HG02623 (cell line): ENCODE measurements at regions not wholly inside any gene's neighbourhood (a gene's known extent, or its start where the extent isn't known, plus 50 kb on each side); places are given as distances from the start of the nearest gene placed in this dataset.
"Not testable (repeated sequence)": the region's sequence is repeated elsewhere in the genome, so short reads cannot be mapped to it uniquely, and the experiment has no call there.

Experiments used
- ATAC-seq: cut with Tn5 transposase; IDR thresholded peaks from one replicate; pipeline ENCODE4 v1.9.1; 2021; ENCODE audit warnings: moderate library complexity; ENCODE audit not compliant: unreplicated experiment

DNA sequence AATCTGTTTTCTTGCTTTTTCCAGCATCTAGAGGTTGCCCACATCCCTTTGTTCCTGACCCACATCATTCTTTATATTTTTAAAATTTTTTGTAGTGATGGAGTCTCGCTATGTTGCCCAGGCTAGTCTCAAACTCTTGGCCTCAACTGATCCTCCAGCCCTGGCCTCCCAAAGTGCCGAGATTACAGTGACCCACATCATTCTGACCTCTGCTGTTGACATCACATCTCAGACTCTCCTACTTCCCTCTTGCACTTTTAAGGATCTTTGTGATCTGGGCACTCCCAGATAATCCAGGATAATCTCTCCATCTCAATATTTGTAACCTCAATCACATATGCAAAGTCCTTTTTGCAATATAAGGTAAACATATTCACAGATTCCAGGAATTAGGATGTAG is 266.6 kb downstream of the MEX3B start:
- ATAC-seq, result no peak

DNA sequence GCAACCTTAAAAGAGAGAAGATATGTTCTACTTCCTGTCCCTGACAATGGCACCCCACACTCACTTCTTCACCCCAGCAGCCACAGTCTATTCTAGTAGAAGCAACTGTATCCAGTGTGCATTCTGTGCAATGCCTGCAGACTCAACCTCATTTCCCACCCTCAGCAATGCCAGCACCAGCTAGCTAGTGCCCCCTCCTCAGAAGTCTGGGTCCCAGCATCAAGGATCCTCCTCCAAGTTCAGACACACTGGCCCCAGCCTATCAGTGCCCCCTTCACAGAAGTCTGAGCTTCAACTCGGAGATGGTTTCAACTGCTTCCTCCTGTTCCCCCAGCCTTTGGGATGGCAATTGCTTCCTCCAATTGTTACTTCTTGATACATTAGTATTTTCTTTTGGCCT is 268.3 kb downstream of the MEX3B start:
- no peak for ATAC-seq

DNA sequence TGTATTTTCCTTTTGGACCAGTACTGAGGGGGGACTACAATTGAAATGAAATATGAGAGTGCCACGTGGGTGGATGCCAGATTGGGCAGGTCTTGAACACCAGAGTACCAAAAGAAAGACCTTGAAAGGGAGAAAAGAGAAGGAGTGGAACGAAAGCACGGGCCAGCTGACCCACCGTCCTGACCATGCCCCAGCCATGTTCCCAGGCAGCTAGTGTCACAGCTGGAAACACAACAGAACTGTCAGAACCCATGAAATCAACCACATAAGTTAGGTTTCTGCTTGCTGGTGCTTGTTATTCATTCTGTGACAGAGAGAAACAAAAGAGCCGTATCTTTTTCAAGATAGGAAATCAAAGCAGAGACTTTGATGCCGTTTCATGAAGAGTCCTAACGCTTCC is 268.8 kb downstream of the MEX3B start:
- no peak for ATAC-seq

DNA sequence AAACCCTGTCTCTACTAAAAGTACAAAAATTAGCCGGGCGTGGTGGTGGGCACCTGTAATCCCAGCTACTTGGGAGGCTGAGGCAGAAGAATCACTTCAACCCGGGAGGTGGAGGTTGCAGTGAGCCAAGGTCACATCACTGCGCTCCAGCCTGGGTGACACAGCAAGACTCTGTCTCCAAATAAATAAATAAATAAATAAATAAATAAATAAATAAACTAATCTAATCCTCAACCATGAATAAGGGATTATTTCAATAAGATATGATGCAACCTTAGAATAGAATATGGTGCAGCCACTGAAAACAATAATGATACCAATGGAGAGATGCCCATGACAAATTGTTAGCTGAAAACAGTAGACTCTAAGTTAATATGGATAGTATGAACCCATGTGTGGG is 270.0 kb downstream of the MEX3B start:
- not testable (repeated sequence) for ATAC-seq

DNA sequence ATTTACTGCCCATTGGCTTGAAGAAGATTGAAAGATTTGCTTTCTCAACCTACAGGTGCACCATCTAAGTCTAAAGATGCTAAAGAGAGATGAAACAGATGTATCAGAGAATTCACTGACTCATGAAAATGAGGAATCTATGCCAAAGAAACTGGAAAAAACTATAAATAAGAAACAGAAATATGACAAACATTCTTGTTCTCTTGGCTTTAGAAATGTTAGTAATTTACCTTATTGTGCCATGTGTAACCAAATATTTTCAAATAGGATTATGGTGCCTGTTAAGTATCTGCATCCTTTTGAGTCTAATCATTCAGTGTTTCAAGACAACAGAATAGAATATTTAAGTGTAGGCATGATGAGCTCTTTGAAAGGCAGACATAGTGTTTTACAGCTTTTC is 271.5 kb downstream of the MEX3B start:
- ATAC-seq, result no peak

DNA sequence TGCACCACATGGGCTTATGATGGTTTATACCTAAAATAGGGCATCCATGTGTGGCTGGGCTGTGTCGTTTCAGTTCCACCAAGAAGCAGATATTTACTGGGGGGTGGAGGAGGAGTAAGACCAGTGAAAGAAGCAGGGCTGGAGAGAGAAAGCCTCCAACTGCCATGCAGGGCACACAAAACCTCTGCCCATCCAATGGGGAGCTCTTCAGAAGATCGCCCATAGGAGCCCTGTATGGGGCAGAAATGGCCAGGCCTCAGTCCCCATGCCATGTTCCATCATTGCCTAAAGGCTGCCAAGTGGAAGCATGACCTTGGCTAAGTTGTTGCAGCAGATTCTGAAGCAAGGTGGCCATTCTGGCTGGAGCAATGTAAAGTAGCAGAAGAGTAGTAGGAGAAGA is 277.0 kb downstream of the MEX3B start:
- no peak for ATAC-seq

DNA sequence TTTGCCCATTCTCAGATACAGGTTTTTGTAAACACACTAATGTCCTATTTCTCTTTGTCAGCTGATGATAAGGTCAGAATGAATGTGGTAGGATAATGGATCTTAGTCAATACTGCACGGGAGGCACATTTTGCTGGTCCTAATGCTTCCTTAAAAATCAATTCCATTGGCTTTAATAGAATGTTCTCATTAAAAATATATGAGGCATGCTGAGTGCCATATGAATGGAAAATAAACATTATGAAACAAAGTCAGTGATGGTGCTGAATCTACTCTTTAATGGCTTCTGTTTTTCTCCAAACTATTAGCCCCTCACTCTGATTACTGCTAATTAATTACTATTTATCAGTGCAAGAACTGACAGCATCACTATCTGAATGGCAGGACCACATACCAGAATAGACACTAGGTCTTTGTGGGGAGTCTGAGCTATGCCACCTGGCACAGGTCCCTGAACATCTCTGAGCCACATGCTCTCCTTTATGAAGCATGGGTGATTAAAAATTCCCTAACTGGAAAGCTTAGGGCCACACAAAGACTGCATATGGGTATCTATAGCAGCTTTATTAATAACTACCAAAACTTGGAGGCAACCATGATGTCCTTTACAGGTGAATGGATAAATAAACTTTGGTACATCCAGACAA is 278.9 kb downstream of the MEX3B start:
- ATAC-seq, result no peak

DNA sequence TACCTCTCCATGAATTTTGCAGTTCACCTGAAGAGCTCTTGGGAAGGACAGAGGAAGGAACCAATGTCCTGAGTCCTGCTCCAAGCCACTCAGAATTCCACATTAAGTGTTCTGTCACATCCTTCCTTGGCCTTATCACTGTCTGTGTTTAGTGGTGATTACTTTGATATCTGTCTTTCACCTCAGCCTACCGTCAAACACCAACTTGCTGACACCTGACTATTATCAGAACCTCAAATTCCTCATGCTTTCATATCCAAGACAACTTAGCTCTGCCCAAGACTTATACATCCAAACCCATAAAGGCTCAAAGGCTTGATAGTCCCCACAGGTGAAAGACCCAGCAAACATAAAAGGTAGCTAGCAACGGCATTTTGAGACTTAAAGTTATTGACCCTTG is 280.0 kb downstream of the MEX3B start:
- no peak for ATAC-seq

DNA sequence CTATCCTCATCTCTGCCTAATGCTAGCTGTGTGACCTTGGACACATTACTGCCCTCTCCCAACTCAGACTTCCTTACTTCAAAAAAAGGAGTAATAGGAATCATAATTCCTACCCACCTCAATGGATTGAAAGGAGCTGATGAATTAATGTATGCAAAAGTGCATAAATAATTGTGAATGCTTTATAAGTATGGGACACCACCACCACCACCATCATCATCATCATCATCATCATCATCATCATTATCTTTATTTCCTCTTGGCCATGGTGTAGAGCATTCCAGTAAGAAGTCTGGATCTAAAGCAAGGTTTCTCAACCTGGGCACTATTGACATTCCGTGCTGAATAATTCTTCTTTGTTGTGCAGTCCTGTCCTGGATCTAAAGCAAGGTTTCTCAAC is 282.5 kb downstream of the MEX3B start:
- ATAC-seq, result no peak

DNA sequence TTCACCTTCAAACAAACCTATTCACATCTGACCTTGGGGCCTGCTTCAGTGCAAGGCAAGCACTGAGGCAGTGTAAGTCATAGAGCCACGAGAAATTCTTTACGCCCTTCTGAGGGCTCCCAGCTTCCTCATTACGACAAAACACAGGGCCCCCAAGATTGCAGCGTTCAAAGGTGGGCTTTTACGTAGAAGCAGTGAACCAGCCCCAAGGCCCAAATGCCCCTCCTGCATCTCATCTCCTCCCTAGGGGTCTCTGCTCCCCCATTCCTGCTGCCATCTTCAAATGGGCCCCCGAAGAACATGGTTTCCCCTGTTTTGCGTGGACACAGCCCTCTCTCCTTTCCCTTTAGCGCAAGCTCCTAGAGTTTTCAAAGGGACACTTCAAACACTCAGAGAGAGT is 285.1 kb downstream of the MEX3B start:
- ATAC-seq, result no peak

DNA sequence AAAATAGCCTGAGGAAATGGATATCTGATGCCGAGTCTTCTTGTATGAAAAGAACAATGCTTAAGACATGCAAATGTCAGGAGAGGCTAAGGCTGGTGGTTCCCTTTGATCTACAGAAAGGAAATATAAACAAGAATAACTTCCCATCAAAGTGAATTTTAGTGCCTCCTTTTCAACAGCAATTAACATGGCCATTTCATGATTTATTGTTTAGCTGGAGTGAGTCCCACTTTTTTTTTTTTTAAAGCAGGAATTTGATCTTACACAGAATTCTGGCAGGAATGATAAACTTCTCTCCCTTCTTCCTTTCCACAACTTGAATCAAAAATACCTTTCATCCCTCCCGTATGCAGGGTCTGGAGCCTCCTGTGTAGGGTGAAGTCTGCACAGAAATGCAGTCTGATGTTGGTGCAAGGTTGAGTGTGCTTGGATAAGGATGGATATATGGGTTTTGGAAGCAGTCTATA is 287.0 kb downstream of the MEX3B start:
- no peak for ATAC-seq

DNA sequence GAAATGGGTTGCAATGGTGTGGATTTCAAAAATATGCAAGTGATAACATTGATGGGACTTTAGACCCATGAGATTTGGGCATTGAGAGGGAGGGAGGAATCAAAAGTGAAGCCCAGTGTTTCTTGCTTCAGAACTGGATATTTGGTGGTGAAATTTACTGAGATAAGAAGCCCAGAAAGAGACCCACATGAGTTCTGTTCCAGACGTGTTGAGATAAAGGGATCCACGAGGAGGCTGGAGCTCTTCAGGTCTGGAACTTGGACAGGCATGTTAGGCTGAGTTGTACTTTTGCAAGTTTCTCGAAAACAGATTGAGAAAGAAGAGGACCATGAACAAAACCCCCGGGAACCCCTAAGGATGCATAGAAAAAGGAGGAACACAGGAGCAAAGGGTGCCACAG is 290.2 kb downstream of the MEX3B start:
- no peak for ATAC-seq

DNA sequence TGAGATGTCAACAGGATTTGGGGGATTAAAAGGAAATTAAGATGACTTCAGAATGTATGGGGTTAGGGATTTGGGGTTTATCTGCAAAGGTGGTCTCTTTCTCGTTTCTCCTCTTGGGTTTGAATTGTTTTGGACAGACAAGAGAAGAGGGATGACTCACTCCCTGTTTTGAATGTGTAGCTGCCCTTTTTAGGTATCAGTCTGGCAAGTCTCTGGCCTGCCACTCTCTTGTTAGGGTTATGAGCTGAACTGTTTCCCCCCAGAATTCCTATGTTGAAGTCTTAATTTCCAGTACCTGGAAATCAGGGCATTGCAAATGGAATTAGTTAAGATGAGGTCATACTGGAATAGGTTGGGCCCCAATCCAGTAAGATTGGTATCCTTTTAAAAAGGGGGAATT is 291.7 kb downstream of the MEX3B start:
- no peak for ATAC-seq

DNA sequence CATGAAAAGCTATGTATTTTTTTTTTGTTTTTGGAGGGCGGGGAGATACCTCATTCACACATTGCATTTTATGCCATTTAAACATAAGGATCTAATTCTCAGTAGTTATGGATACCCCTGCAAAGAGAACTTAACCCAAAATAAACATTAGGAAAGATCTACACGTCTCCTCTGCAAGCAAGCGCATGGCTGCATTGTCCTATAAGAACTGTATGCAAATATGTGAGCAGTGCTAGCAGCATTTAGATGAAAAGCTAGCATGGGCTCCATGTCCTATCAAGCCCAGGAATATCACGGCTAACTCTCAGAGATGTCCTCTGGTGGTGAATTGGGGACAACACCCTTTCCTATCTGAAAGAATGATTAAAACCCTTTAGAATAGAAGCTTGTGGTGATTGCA is 292.8 kb downstream of the MEX3B start:
- no peak for ATAC-seq

DNA sequence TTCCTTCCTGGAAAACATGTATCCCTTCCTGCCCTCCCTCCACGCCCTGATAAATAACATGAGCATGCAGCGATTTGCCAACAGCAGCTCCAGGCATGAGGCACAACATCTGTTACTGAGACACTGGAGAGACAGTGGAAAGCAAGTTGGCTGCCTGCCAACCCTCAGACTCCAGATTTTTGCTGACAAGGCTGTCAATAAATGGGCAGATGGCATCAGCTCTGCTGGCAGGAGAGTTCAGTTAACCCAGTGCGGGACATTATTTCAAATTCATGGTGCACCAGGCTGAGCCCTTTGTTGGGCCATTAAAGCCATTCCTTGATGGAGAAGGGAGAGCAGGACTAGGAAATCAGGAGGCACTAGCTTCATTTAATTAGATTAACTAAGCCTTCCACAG is 293.3 kb downstream of the MEX3B start:
- ATAC-seq, result no peak

DNA sequence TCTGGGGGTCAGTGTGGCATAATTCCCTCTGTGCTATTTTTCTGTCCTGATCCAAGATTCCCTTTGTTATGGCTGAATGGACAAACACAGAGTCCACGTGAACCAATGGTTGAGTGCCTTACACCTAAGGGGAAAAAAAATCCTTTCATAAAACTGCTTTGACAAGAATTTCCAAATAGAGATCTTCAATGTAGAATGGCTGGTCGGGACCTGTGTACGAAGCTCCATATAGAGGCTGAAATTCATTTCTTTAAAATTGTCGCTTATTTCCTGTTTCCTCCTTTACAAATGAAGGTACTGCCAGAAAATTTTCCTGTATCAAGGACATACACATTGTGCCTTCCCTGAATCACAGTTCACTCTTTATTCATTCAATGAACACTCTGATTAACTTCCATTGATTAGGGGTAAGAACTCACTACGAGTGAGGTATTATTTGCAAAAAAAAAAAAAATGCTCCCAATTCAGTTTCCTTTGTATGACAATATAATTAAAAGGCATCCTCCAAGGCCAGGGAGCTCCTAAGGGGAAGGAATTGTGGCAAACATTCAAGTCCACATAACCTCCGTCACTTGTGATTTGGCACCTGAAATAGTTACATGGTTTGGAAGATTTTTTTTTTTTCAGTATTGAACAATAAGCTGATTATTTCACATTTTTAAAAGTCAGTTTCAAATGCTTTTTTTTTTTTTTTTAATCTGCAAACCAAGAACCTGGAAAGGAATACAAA is 293.8 kb downstream of the MEX3B start:
- no peak for ATAC-seq

DNA sequence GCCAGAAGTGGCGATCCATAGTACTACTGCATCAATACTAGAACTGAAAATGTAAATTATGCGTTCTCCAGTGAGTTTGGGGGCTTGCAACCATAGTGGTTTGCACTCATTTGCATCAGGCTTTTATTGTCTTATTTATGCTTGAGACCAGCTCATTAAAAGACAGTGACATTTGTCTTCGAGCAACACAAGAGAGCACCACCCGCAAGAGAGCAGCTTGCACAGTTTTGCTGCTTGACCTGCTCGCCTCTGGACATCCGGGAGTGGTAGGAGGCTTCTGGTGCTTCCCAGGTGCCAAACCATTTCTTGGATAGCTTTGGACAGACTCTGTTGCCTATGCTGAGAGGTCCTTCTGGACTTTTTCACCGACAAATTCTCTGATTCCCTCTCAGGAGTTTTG is 294.6 kb downstream of the MEX3B start:
- ATAC-seq, result no peak

DNA sequence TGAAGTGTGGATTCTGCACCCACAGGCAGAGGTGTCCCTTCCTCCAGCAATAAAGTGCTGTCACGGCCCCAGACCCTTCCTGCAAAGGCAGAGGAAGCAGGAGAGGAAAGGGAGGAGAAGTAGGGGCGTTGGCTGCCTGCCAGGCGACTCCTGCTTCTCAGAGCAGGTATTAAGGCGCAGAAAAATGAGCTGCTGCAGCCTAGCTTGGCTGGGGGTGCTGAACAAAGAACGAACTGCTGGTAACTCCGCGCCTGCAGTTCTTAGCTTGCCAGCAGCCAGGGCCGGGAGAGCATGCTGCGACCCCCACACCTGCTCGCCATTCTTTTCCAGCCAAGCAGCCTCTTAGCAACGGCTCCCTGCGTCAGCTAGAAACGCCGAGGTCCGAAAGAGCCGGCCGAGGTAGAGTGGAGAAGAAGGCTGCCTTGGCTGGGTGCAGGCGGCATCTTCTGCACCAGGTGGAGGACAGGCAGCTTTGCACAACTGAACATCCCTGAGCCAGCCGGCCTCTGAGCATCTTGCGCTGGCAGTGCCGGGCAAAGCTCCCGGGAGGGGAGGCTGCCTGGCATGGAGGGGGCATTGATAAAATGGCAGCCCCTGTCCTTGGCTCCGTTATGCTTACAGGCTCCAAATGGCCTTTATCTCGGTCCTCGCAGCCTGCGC is 296.0 kb downstream of the MEX3B start:
- no peak for ATAC-seq

DNA sequence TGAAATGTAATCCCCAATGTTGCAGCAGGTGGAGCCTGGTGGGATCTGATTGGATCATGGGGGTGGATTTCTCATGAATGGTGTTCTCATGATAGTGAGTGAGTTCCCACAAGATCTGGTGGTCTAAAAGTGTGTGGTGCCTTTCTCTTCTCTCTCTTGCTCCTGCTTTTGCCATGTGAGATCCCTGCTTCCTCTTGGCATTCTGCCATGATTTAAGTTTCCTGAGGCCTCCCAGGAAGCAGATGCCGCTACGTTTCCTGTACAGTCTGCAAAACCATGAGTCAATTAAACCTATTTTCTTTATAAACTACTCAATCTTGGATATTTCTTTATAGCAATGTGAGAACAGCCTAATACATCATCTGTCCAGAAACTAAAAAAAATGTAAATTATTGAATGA is 298.3 kb downstream of the MEX3B start:
- no peak for ATAC-seq

DNA sequence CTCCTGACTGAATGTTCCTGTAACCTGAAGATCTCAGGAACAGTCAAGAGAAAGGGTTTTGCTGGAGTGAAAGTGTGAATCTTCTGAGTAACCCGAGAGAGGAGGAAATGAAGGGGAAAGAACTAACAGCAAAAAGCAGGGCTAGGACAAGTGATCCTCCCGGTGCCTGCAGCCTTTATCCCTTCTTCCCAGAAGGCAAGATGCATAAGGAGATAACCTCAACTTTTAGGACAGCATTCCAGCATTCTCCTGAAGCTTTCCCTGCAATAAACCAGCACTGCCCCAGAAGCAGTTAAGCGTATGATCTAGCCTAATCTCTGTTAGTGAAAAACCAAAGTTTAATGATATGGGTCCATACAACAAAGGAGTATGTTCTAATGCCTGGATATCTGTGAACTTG is 298.8 kb downstream of the MEX3B start:
- ATAC-seq, result no peak

DNA sequence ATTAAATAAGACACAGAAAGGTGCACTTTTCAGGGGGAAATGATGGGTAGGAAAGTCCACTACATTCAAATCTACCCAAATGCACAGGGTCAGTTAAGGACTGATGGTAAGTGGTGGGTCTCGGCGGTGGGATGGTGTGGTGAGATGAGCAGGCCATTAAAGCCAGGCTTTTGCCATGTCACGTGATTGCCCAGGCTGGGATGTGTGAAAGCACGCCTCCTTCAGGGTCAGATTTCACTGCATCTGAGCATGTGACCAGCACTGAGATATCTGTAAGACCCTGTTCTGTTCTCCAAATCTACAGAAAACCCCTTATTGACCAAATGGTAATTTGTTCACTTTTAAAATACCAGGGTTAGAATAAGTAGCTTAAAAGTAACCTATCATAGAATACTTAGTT is 301.5 kb downstream of the MEX3B start:
- ATAC-seq, result no peak

DNA sequence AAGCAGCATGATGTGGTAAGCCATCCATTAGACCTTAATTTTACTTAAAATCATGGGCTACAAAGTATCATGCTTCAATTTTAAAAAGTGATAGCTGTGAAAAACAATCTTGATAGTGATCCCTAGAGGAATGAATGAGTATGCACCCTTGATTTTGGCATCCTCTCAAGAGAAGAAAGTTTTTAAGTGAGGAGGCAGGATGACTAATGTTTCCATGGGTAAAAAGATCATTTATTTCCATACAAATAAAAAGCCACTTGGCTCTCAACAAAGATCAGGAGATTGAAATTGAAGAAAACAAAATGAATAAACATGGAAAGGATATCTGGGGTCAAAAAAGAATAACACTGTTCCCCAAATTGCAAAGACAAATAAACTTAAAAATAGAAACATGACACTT is 305.4 kb downstream of the MEX3B start:
- ATAC-seq, result no peak
